HL-60 (cell line): ENCODE measurements at regions not wholly inside any gene's neighbourhood (a gene's known extent, or its start where the extent isn't known, plus 50 kb on each side); places are given as distances from the start of the nearest gene placed in this dataset.

Experiments
- DNase-seq, 2 experiments: peaks; one replicate each; pipeline ENCODE4 v3.0.0-alpha.2; 2010 to 2020; ENCODE audit warnings: low read depth in 1 of 2, low spot score in 1 of 2
- H3K27ac ChIP-seq: fragments of 250-450 bp; sonication (Bioruptor Pico); replicated peaks from 2 replicates; pipeline ENCODE4 v1.5.1; 2020; ENCODE audit warnings: mild to moderate bottlenecking, moderate library complexity
- H3K27me3 ChIP-seq: fragments of 250-450 bp; sonication (Bioruptor Pico); 2 replicates; pipeline ENCODE4 v1.5.1; 2021; ENCODE audit warnings: mild to moderate bottlenecking, moderate library complexity; ENCODE audit not compliant: insufficient read depth, poor library complexity, severe bottlenecking
- H3K4me3 ChIP-seq: replicated peaks from 2 replicates; pipeline ENCODE4 v1.5.1; 2011; ENCODE audit warnings: mild to moderate bottlenecking, control low read depth, low read length; ENCODE audit not compliant: insufficient read depth
- GABPA ChIP-seq: IDR thresholded peaks from 2 replicates; pipeline ENCODE4 v1.6.1; 2012; ENCODE audit warnings: low read depth
- POLR2AphosphoS5 ChIP-seq: IDR thresholded peaks from 2 replicates; pipeline ENCODE4 v1.6.1; 2012; ENCODE audit warnings: low read depth
- SPI1 ChIP-seq: IDR thresholded peaks from 2 replicates; pipeline ENCODE4 v1.6.1; 2012; ENCODE audit warnings: low read depth, mild to moderate bottlenecking, borderline replicate concordance
- TF ChIP-seq, protein P1 (sequence below): IDR thresholded peaks from one replicate; pipeline ENCODE4 v1.5.1; 2011; ENCODE audit warnings: low read length, control low read depth, inconsistent platforms; ENCODE audit not compliant: insufficient read depth
- TF ChIP-seq, protein P2 (sequence below): IDR thresholded peaks from 2 replicates; pipeline ENCODE4 v1.6.1; 2012; ENCODE audit warnings: low read depth; ENCODE audit not compliant: insufficient replicate concordance

DNA sequence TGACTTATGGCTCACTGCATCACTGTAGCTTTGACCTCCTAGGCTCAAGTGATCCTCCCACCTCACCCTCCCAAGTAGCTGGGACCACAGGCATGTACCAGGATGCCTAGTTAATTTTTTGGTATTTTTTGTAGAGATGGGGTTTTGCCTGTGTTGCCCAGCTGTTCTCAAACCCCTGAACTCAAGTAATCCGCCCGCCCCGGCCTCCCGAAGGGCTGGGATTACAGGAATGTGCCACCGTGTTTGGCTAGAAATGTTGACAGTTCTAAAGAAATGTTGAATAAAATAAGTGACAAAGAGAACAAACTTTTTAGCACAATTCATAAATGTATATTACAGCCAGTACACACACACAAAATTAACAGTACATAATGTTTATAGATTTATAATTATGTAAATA is 1586.1 kb downstream of the NCAM2 start:
- TF ChIP-seq, protein P1, sequence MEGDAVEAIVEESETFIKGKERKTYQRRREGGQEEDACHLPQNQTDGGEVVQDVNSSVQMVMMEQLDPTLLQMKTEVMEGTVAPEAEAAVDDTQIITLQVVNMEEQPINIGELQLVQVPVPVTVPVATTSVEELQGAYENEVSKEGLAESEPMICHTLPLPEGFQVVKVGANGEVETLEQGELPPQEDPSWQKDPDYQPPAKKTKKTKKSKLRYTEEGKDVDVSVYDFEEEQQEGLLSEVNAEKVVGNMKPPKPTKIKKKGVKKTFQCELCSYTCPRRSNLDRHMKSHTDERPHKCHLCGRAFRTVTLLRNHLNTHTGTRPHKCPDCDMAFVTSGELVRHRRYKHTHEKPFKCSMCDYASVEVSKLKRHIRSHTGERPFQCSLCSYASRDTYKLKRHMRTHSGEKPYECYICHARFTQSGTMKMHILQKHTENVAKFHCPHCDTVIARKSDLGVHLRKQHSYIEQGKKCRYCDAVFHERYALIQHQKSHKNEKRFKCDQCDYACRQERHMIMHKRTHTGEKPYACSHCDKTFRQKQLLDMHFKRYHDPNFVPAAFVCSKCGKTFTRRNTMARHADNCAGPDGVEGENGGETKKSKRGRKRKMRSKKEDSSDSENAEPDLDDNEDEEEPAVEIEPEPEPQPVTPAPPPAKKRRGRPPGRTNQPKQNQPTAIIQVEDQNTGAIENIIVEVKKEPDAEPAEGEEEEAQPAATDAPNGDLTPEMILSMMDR = no peak
- TF ChIP-seq GABPA (no peak), POLR2AphosphoS5 (no peak), SPI1 (no peak)
- TF ChIP-seq, protein P2, sequence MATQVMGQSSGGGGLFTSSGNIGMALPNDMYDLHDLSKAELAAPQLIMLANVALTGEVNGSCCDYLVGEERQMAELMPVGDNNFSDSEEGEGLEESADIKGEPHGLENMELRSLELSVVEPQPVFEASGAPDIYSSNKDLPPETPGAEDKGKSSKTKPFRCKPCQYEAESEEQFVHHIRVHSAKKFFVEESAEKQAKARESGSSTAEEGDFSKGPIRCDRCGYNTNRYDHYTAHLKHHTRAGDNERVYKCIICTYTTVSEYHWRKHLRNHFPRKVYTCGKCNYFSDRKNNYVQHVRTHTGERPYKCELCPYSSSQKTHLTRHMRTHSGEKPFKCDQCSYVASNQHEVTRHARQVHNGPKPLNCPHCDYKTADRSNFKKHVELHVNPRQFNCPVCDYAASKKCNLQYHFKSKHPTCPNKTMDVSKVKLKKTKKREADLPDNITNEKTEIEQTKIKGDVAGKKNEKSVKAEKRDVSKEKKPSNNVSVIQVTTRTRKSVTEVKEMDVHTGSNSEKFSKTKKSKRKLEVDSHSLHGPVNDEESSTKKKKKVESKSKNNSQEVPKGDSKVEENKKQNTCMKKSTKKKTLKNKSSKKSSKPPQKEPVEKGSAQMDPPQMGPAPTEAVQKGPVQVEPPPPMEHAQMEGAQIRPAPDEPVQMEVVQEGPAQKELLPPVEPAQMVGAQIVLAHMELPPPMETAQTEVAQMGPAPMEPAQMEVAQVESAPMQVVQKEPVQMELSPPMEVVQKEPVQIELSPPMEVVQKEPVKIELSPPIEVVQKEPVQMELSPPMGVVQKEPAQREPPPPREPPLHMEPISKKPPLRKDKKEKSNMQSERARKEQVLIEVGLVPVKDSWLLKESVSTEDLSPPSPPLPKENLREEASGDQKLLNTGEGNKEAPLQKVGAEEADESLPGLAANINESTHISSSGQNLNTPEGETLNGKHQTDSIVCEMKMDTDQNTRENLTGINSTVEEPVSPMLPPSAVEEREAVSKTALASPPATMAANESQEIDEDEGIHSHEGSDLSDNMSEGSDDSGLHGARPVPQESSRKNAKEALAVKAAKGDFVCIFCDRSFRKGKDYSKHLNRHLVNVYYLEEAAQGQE = no peak
- Histone ChIP-seq H3K27ac (no peak overlapping the region), H3K27me3 (no peaks in the 10 kb centered on the region), H3K4me3 (no peak overlapping the region)
- no peak for DNase-seq

DNA sequence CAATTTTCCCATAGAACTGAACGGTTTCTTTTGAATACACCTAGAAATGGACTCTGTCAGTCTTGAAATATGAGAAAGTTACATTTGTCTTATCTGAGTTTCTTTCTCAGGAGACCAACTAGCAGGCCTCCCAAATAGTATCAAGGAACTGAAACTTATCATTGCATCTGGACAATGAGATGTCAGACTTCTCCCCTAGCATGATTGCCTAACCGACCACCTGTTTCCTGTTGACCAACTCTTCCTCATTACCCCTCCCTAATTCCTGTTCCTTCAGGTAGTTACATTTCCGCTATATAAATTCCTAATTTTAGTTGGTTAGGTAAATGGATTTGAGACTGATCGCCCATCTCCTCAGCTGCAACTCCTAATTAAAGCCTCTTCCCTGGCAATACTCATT is 1587.3 kb downstream of the NCAM2 start:
- TF ChIP-seq SPI1 (peak; percentile 49; the same call in 1 of the 2 replicates), GABPA (no peak), POLR2AphosphoS5 (peak; percentile 49)
- Histone ChIP-seq H3K27me3 (no peaks in the 10 kb centered on the region), H3K27ac (no peak overlapping the region), H3K4me3 (no peak overlapping the region)
- DNase-seq = peak; percentile 31 to 61

- no peak for DNase-seq
- H3K27me3 ChIP-seq = no peaks in the 10 kb centered on the region
- no peak overlapping the region for H3K4me3 ChIP-seq
- TF ChIP-seq, protein P1 = no peak
- no peak overlapping the region for H3K27ac ChIP-seq
These were observed 1599.5 kb downstream of the NCAM2 start for GRCh38 chr21:22597660-22598255.

- Histone ChIP-seq H3K4me3 (no peak overlapping the region), H3K27me3 (no peaks in the 10 kb centered on the region), H3K27ac (no peak overlapping the region)
- TF ChIP-seq, protein P1 = no peak
- TF ChIP-seq SPI1 (peak; percentile 67), POLR2AphosphoS5 (no peak)
- DNase-seq = no peak
These were observed 1611.6 kb downstream of the NCAM2 start for GRCh38 chr21:22609802-22610201.

DNA sequence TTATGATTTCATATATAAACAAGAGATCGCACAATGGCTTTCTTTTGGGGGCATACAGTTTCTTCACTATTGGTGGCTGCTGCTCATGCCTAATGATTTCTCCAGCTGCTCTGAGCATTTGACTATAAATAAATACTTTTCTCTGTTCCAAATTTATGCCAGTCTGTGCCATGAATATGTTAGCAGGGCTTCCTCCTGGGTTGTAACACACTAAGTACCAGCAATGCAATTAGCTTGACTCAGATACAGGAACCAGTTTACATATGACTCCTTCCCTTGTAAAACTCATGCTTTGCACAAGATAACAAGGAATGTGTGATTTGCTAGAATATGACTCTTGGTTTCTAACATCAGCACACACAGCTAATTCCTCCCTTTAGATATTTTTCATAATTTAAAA is 1629.7 kb downstream of the NCAM2 start:
- H3K27ac ChIP-seq = no peak overlapping the region
- no peak for TF ChIP-seq GABPA
- TF ChIP-seq, protein P2 = no peak
- TF ChIP-seq POLR2AphosphoS5 = no peak
- TF ChIP-seq SPI1 = no peak
- TF ChIP-seq, protein P1 = no peak
- no peak for DNase-seq
- H3K27me3 ChIP-seq = no peaks in the 10 kb centered on the region
- H3K4me3 ChIP-seq = no peak overlapping the region
